Stimulated activated CD4-positive, alpha-beta T cell treated with anti-CD3 and anti-CD28 coated beads, Interleukin-2, amount 100 ng/mL, for 4 hours (primary cell): ENCODE measurements at regions not wholly inside any gene's neighbourhood (a gene's known extent, or its start where the extent isn't known, plus 50 kb on each side); places are given as distances from the start of the nearest gene placed in this dataset.

Experiments used
- DNase-seq: peaks from one replicate; pipeline ENCODE4 v3.0.0-alpha.2; 2020; ENCODE audit warnings: low read depth

DNA sequence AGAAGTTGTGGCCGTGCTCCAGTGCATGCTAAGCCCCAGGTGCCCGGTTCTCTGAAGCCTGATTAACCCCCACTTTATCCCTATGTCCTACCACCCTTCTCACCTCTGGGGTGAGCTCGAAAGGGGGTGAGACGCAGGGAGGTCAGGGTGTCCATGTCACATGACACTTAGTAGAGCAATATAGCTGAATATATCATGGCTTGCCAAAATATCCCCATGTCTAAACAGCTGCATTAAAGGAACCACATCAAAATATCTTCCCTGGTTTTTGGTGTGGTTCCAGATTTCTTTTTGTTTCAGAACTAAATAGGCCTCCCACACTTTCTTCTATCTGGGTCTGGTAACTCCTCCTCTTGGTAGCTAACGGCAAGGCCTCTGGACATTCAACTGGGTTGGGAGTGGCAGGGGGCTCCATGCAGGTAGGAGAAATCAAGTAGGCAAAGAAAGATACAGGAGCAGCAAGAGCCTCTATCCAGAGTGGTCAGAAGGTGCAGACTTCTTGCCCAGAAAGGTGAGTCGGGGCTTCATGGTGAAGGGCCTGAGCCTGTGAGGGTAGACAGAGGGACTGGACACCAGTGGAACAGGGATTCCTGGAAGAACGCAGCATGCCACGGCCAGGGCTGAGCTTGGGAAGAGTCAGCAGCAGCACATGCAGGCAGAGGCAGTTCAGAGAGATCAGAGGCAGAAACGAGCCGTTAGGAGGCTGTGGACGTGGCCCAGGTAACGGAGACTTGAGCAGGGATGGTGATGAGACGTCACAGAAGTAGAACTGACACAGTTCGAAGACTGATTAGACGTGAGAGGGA lies 202.8 kb upstream of the DIO3 start:
- no peak for DNase-seq

DNA sequence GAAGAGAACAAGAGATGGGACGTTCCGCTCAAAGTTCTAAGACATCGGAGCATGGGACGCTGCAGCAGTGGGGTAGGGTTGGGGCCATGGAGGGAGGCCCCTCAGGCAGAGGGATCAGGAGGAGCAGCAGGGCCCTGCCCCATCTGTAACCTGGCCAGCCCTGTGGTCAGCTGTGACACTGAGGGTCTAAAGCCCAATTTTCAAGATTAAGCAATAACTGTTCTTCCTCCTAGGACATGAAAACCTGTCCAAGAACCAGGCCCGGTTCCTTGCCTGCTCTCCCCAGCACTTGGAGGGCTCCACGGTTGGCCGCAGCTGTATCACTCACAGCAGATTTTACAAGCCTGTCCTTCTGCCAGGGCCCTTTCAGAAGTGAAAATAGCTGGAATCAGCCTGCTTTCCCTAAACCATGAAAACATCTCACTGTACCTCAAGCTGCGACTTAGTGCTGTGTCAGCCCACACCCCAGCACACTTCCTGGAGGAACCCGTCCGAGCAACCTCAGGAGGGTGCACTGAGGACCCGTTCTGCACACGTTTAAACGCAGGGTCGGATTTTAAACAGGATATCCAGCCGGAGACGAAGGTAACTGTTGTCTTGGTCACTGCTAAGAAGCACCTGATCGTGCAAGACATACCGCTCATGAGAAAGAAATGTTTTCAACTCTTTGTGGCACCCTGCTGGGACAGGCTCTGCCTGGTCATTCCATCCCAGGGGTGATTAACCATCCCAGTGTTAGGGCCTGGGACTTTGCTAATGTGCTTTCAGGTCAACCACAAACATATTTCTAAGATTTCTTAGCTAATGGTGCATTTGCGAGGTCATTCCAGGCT lies 201.9 kb upstream of the DIO3 start:
- no peak for DNase-seq

DNA sequence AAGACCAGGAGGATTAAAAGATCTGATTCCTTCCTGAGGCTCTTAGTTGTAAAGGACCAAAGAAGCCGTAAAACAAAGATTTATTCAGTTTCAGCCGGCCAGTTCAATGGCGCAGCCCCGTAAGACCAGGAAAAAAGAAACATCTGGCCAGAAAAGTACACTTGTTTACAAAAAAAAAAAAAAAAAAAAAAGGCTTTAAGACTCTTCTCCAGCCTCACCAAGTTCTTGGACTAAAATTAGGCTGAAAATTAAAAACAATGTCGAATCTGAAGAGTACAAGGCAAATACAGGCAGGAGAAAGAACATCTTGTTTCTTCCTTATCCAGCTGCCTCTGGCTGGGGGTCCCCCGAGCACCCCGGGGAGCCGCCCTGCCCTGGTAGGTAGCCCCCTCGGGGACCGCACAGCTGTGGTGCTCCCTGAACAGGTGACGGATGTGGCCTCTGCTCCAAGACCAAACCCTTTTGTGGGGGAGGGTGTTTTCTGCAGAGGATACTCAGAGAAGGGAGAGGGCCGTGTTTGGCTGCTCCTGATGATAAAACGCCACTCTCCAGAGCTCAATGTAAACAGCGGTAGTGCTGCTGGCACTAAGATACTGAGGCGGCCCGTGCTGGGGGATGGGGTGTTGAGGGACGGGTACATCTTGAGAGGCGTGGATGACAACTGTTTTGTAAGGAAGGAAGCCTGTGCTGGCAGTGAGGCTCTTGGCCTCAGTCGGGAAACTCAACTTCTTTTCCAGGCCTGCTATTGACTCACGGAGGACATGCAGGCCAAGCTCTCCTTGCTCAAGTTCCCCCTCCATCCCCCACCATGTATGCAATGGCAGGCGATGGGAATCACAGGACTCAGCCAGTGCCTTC lies 201.0 kb upstream of the DIO3 start:
- no peak for DNase-seq

DNA sequence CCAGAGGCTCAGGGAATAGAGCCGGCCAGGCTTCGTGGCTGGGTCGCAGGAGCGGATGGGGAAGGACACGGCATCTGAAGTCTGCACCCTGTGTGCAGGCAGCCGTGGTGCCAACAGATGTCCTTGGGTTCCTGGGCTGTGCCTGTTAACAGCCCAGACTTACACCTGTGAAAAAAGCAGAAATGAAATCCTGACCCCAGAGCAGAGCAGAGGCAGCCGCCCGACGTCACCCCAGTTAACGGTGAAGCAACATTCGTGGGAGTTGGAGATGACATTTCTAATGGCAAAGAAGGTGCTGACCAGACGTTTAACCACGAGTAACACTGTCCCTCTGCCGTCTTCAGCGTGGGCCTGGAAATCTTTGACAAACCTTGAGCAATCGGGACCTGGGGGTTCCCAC lies 200.3 kb upstream of the DIO3 start:
- DNase-seq, result no peak

DNA sequence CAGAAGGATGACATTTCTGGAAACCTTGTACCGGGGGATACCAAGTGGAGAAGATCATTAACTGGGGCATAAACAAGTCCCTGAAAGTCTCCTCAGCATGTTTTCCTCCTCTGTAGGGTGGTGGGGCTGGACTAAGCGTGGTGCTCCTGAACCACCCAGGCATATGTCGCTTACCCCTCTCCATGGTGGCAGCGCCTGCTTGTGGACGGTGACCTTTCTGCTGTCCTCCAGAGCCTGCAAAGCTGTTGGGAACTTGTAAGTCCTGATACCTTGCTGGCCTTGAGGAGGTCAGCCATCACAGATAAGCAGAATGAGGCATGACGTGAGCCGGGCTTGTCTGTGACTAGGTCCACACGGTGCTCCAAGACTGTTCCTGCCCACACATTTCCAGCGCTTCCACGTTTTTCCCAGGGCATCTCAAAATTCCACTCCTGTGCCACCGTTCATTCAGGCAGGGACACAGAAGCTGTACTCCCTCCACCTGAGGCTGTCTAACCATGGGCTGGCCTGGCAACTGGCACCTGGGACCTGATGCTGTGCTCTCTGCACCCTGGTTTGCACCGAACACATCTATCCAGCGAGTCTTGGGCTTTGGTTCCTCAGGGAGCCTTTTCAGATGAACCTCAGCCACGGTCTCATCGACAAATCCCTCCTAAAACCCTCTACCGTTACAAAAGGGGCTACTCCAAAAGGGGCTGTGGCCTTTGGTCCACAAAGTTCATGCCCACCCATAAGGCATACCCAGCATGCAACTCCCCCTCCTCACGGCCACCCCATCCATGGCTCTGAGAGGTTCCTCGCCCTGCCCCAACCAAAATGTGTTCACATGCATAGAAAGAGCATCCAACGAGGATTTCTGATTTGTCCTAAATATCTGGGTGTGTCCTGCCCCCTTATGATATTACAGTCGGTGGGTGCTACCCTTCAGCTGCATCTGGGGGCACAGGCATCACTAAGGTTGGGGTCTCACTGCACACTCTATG lies 199.6 kb upstream of the DIO3 start:
- DNase-seq, result no peak

DNA sequence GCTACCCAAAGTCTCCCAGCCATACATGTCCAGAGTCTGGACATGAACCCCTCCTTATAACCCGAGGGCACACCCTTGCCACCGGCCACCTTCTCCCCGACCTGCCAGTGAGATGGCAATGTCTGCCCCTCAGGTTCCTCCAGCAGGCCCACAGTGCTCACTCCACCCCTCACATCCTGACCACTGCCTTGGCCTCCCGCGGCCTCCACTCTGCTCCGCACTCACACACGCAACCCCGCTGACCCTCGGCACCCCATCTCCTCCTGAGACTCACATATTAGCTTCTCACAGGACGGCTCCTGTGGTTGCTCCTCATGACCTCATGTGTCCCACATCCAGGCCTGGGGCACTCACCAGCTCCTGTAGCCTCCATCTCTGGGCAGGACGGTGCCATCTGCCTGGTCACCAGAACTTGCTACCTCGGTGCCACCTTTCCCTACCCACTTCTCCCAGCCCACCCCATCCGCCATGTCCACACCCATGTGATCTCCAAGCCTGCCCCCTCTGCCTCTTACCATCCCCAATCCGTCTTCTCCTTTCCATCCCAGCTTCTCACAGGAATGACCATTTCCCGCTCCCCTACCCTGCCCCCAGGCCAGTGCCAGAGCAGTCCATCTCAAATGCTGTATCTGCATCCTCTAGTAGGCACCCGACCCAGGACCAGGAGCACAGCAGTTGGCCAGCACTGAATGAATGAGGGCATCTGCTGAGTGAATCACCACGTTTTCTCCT lies 198.6 kb upstream of the DIO3 start:
- DNase-seq, result no peak

DNA sequence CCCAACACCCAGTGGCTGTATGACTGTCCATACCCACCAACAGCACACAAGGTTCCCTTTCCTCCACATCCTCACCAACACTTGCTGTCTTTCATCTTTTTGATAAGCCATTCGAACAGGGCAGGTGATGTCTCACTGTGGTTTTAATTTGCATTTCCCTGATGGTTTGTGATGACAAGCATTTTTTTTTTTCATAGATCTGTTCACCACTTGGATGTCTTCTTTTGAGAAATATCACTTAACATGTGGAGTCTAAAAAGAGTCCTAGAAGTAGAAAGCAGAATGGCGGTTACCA lies 198.1 kb upstream of the DIO3 start:
- DNase-seq, result no peak

DNA sequence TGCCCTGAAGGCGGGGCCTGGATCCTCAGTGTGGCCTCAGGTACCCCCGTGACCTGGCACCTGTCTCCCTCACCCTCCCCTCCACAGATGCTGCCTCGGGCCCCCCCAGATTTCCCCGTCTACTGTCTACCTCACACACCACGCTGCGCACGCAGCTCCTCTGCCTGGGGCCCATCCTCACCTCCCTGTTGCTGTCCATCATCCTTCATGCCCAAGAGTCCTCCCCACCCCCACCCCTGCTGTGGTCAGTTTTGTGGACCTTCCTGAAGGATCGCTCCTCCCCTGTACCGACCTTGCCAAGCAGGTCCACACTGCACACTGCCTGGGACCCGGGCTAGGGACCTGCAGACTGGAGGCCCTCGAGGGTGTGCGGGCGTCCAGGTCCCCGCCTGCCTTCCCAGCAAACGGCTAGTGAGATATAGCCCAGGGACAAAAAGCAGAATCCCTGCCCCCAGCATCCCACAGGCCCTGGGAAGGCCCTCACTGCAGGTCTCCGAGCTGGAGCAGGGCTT lies 197.4 kb upstream of the DIO3 start:
- no peak for DNase-seq

DNA sequence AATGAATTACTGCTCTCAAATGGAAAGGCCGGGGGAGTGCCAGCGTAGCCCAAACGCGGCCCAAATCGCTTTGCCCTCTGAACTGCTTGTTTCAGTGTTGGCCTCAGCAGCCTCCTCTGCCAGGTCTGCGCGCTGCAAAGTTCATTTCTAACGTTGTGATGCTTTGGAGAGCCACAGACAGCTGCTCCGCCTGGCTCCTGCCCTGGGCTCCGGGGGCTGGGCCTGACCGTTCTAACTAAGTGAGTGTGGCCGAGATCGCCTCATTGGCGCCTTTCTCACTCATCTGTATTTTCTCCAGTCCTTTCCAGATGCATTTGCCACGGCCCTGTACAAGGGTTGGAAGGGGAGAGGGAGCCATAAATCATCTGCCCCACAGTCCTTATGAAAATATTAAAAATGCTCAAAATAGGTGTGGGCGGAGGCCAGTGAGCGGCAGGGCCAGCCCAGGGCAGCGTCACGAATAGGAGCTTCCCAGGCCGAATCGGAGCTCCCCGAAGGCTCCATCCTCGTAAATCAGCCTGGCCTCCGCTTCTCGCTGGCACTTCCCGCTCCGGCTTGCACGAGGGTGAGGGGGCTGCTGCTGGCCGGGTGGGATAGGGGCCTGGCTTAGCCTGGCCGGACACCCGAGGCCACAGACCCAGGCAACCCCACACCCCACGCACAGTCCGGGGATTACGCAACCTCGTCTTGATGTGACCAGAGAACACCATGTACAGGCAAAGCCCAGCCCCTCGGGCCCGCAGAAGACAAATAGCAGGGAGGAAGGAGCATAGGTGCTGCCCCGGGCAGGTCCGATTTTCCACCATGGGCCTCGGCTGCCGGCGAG lies 196.6 kb upstream of the DIO3 start:
- no peak for DNase-seq

DNA sequence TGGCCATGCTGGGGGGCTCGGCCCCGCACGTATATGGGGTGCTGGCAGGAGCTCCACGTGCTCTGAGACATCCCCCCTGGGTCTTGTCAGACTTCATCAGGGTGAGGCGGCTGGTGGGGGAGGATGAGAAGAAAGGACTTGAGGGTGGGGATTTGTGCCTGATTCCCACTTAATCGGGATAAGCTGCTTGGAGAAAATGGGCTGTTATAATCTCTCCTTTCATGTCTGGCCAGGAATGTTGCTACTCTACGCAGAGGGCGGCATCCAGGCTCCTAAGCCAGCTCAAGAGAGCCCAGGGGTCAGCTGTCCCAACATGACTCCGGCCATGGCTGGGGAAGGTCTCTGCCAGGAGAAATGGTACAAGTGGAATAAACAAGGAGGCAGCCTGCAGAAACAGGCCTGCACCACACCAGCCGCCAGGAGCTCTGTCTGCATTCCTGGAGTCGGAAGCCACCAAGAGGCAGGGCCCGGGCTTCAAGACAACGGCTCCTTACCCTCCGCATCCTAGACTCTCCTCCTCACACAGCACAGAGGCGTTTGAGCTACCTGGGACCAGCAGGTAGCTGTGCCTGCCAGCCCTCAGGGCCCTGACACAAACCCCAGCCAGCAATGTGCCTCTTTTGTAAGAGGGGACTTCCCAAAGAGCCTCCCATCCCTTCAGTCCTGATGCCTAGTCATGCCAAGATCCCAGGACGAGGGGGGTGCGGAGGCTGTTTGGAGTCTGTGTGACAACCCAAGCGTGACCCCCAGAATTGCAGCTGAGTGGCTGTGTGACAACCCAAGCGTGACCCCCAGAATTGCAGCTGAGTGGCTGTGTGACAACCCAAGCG lies 195.8 kb upstream of the DIO3 start:
- DNase-seq, result no peak

DNA sequence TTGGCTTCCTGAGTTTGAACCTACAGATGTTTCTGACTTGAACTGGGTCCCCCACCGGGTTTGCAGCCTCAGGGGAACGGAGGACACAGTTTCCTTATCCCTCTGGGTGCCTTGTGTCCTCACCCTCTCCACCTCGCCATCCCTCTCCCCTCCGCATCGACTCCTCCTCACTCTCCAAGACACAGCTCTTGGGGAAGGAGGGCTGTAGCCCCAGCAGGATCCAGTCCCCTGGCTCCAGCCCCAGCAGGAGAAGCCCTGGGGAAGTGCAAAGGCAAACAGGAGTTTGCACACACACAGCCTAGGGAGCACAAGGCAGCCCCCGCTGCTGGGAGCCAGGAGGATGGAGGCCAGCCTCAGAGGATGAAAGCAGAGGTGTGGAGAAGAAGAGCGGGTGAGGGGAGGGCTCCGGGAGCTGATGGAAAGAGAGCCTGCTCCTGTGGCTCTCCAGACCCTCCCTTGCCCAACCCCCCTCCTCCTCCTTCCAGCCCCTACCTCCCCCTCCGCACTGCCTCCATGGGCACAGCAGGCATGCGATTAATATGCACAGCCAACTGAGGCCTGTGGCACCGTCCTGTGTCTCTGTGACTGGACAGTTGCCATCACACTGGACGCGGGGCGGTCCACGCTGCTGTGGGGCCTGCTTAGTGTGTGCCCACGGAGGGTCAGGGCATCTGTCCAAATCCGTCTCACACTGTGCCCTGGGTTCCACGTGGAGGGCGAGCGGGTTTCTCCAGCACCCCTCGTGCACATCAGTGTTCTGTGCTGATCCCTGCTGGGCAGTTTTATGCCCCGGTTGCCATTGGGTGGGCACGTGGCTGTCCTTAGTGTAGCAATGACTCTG lies 193.7 kb upstream of the DIO3 start:
- no peak for DNase-seq

DNA sequence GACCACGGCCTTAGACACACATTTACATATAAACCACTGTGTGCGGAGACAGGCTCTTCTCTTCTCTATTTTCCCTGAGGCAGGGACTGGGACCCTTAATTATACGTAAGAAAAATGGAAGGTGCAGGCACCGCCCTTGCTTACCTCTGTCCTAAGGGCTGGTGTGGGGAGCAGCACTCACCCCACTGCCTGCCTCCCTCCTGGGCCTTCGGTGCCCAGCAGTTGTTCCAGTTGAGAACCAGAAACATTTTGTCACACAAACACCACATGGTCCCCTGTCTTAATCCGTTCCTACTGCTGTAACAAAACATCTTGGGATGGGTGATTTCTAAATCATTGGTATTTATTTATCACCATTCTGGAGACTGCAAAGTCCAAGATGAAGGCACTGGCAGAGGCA lies 192.7 kb upstream of the DIO3 start:
- DNase-seq, result no peak

DNA sequence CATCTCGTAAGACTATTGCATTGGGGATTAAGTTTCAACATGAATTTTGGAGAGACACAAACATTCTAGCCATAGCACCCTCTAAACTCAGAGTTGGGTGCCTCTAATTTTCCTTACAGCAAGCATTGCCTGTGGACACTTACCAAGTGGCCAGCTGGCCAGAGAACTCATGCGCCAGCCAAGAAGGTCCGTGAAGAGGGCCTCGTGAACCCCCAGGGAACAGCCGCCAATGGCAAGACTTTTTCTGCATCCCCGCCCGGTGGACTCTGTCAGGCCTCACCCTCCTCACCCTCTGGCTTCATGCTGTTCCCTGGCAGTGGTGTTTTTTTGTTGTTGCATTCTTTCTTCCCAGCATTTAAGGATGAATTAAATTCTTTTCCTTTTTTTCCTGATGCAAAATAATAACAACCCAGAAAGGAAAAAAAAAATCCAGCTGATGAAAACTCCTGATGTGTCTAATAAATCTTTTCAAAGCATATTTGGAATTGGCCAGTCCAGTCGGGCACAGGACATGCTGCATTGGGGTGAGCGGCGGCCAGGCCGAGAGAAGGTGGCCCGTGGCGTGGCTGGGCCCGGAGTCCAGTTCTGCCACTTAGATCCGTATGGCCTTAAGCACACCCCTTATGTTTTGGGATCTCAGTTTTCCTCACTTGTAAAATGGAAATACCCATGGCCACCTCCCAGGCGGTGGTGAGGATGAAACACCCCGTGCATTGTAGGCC lies 191.9 kb upstream of the DIO3 start:
- no peak for DNase-seq

DNA sequence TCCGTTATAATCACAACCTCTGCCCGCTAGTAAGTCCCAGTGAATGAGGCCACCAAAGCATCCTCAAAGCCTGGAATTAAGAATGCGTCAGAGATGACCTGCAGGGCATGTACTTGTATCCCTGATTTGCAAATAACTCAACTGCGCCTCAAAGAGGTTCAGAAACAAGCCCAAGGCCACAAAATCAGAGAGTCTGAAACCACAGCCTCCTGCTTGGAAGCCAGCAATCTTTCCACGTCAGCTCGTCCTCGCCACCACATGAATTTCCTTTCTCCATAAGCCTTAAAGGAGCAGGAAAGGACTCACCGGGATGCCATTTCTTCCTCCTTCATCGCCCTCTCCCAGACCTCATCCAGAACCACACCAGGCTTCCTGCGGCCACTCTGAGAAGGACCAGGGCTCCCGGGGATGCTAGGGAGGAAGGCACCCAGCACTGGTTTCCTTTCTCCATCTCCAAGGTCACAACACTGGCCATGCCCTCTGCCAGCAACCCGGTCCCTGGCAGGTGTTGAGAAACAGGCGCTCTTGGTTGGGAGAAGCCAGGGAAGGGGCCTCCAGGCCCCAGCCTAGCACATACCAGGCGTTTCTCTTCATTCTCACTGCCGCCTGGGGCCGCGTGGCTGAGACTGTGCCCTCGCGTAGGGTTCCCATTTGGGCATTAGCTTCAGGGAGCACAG lies 191.2 kb upstream of the DIO3 start:
- DNase-seq, result no peak

DNA sequence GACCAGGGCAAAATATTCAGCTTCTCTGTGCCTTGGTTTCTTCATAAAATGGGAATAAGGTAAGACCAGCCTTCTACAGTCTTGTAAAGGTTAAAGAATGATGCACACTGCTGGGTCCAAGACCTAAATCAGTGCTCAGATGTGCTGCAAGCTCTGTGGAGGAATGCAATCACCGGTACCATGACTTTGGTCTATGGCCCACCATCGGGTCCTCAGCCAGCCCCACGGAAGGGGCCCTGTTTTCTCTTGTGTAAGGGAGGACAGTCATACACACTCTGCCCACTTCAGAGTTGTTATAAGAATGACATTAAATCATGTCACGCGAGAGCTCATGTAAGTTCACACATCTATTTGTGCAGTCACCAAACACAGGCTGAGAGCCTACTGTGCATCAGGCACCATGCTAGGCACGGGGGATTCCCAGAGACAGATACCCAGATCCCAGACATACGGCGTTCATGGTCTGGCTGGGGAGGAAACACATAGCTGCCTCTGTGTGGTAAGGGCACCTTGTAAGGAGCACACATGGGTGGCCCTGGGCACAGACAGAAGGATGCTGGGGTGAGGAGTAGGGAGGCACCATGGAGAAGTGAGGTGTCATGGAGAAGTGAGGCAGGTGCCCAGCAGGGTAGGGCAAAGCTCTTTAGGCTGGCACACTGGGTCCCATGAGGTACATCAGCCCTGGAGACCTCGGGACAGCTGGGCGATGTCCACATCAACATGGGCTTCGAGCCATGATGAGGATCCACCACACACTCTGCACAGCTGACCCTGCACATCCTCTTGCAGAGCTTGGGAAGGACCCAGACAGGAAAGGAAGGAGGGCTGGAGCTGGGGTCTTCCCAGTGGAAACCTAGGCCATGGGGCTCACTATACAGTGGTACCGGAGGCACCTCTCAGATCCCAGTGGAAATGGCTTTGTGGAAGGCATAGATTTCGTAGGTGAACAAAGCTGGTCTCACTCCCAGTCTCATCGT lies 190.4 kb upstream of the DIO3 start:
- DNase-seq, result no peak
